NCI-H2107 treated with DMSO at 0.1 percent for 48 hours (cell line): ENCODE measurements at regions not wholly inside any gene's neighbourhood (a gene's known extent, or its start where the extent isn't known, plus 50 kb on each side); places are given as distances from the start of the nearest gene placed in this dataset.

Source experiments
- DNase-seq: peaks from one replicate; lab custom pipeline; 2025; ENCODE audit not compliant: unreplicated experiment; lab: John Stamatoyannopoulos, UW

GRCh38 chr11:86120807-86121206 is 51.9 kb upstream of the PICALM start:
- no peak for DNase-seq

DNA sequence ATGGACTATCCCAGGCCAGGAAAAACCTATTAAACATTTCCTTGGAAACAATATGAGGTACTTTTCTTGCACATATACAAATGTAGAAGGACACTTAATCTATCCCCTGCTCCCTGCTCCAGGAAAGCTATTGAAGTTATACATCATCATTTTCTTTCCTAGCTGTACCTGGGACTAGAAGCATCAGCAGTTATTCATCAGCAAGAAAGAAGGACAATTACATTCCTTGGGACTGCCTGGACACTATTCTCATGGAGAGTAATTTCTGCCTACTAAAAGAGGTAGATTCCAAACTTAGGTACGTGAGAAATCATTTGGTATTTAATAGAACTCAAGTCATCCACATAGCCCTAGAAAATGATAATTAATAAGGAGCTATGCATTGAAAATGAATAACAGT is 51.0 kb upstream of the PICALM start:
- no peak for DNase-seq

DNA sequence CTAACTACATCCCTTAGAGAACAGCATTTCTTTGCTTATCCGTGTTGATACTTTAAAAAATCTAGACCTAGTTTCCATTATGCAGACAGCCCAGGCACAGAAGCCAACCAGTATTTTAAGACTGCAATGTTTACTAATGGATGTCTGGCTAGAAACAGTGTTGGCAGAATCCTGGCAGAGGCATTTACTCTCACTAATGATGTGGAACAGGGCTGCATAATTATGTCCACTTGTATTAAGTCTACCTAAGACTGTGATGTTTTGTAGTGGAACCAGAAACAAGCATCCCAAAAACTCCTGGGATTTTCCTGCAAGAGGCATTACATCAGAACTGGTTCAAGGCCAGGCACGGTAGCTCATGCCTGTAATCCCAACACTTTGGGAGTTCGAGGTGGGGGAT is 50.2 kb upstream of the PICALM start:
- no peak for DNase-seq
